Mesendoderm (in vitro differentiated cells): ENCODE measurements at regions not wholly inside any gene's neighbourhood (a gene's known extent, or its start where the extent isn't known, plus 50 kb on each side); places are given as distances from the start of the nearest gene placed in this dataset.

Experiments used
- DNase-seq: peaks from one replicate; pipeline ENCODE4 v3.0.0; 2013
- H2AK5ac ChIP-seq: 2 replicates; pipeline ENCODE4 v1.6.1; 2013; ENCODE audit warnings: low read length, inconsistent platforms
- H2BK120ac ChIP-seq: 2 replicates; pipeline ENCODE4 v1.6.1; 2013; ENCODE audit warnings: low read depth, mild to moderate bottlenecking, low read length, moderate library complexity, mixed read lengths
- H2BK15ac ChIP-seq: replicated peaks from 2 replicates; pipeline ENCODE4 v1.6.1; 2013; ENCODE audit warnings: low read depth, mild to moderate bottlenecking, moderate library complexity
- H2BK5ac ChIP-seq: 2 replicates; pipeline ENCODE4 v1.6.1; 2013; ENCODE audit warnings: low read length, inconsistent platforms
- H3K18ac ChIP-seq: 2 replicates; pipeline ENCODE4 v1.6.1; 2013; ENCODE audit warnings: mild to moderate bottlenecking, low read length, mixed read lengths
- H3K23ac ChIP-seq: one replicate; pipeline ENCODE4 v1.6.1; 2013; ENCODE audit warnings: low read length
- H3K27ac ChIP-seq: 2 replicates; pipeline ENCODE4 v1.5.1; 2013; ENCODE audit warnings: low read depth, mild to moderate bottlenecking, inconsistent platforms, low read length, moderate library complexity
- H3K27me3 ChIP-seq: 2 replicates; pipeline ENCODE4 v1.6.1; 2013; ENCODE audit warnings: low read length, control low read depth, mild to moderate bottlenecking, inconsistent platforms; ENCODE audit not compliant: insufficient read depth, poor library complexity
- H3K36me3 ChIP-seq: 2 replicates; pipeline ENCODE4 v1.6.1; 2013; ENCODE audit warnings: low read length, inconsistent platforms; ENCODE audit not compliant: control insufficient read depth, insufficient read depth
- H3K4ac ChIP-seq: one replicate; pipeline ENCODE4 v1.6.1; 2013; ENCODE audit warnings: low read depth, mild to moderate bottlenecking, low read length, moderate library complexity
- H3K4me1 ChIP-seq: 2 replicates; pipeline ENCODE4 v1.6.1; 2013; ENCODE audit warnings: low read depth, low read length, inconsistent platforms; ENCODE audit not compliant: control insufficient read depth
- H3K4me2 ChIP-seq: 2 replicates; pipeline ENCODE4 v1.6.1; 2013; ENCODE audit warnings: low read length
- H3K4me3 ChIP-seq: 2 replicates; pipeline ENCODE4 v1.5.1; 2013; ENCODE audit warnings: mild to moderate bottlenecking, low read length
- H3K56ac ChIP-seq: one replicate; pipeline ENCODE4 v1.6.1; 2013; ENCODE audit warnings: low read length
- H3K79me1 ChIP-seq: 2 replicates; pipeline ENCODE4 v1.6.1; 2013; ENCODE audit warnings: low read length, inconsistent platforms
- H3K79me2 ChIP-seq: 2 replicates; pipeline ENCODE4 v1.6.1; 2013; ENCODE audit warnings: mild to moderate bottlenecking, low read length; ENCODE audit not compliant: control insufficient read depth, insufficient read depth
- H3K9ac ChIP-seq: 2 replicates; pipeline ENCODE4 v1.6.1; 2013; ENCODE audit warnings: low read length, inconsistent platforms
- H4K5ac ChIP-seq: one replicate; pipeline ENCODE4 v1.6.1; 2013; ENCODE audit warnings: low read length
- H4K8ac ChIP-seq: one replicate; pipeline ENCODE4 v1.6.1; 2013; ENCODE audit warnings: low read depth, mild to moderate bottlenecking, control low read depth, low read length, moderate library complexity
- WGBS: extraction: QIAGEN DNeasy Blood & Tissue Kit; methylation state at CpG from one replicate; pipeline ENCODE4 v1.1.7; 2013; ENCODE audit warnings: low lambda C conversion rate, missing lambda C conversion rate; ENCODE audit not compliant: insufficient coverage; ENCODE audit errors: extremely low coverage; 5-methylcytosine and 5-hydroxymethylcytosine counted together

DNA sequence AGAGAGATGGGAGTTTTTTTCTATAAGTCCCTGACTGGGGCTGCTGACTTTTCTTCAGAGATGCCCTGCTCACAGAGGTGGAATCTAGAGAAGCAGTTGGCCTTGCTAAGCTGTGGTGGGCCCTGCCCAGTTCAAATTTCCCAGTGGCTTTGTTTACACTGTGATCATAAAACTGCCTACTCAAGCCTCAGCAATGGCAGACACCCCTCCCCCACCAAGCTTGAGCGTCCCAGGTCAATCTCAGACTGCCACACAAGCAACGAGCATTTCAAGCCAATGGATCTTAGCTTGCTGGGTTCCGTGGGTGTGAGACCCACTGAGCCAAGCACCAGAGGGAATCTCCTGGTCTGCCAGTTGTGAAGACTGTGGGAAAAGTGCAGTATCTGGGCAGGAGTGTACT lies 199.8 kb upstream of the WDFY3 start:
- H3K79me1 ChIP-seq: no peaks in the 10 kb centered on the region
- H3K4me3 ChIP-seq: no peak overlapping the region
- no peak overlapping the region for H3K4me2 ChIP-seq
- H3K79me2 ChIP-seq: no peaks in the 10 kb centered on the region
- no peak overlapping the region for H3K4ac ChIP-seq
- H4K8ac ChIP-seq: no peak overlapping the region
- no peak overlapping the region for H4K5ac ChIP-seq
- WGBS: no CpG with 5 or more reads among the region's 3 CpGs
- H2AK5ac ChIP-seq: no peak overlapping the region
- H3K4me1 ChIP-seq: no peaks in the 10 kb centered on the region
- DNase-seq: no peak
- H3K36me3 ChIP-seq: no peaks in the 10 kb centered on the region
- no peak overlapping the region for H3K18ac ChIP-seq
- H2BK15ac ChIP-seq: no peak overlapping the region
- H2BK5ac ChIP-seq: no peak overlapping the region
- H3K9ac ChIP-seq: no peak overlapping the region
- no peak overlapping the region for H3K56ac ChIP-seq
- no peak overlapping the region for H3K27ac ChIP-seq
- no peaks in the 10 kb centered on the region for H3K27me3 ChIP-seq
- no peak overlapping the region for H2BK120ac ChIP-seq
- H3K23ac ChIP-seq: no peak overlapping the region

DNA sequence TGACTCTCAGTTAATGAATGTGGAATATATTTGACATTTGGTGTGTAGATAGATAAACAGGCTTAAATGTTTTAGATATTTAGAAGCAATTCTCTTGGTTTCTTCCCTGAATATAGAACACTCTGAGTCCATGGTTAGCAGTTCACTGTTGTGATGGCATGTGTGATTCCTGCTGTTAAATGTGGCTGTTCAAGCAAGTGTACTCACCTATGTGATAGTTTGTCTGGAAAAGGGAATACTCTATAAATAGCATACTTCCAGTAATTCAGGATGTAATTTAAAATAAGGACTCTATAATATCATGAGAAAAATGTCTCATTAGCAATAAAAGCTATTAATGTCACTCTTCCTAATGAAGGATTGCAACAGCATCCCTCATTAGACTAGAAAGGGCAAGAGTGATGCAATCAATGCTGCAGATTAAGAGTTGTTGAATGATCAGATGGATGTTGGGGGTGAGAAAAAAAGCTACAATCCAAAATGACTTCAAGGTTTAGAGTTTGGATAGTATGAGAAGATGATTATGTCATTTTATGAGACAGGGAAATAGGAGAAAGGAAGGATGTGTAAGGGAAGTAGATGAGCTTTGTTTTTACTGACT lies 201.8 kb upstream of the WDFY3 start:
- Histone ChIP-seq H3K4me3 (no peak overlapping the region), H4K8ac (no peak overlapping the region), H3K27me3 (no peaks in the 10 kb centered on the region), H3K18ac (no peak overlapping the region), H3K79me1 (no peaks in the 10 kb centered on the region), H3K4ac (no peak overlapping the region), H3K56ac (no peak overlapping the region), H3K27ac (no peak overlapping the region), H2BK120ac (no peak overlapping the region), H2AK5ac (no peak overlapping the region), H2BK5ac (no peak overlapping the region), H3K79me2 (no peaks in the 10 kb centered on the region), H2BK15ac (no peak overlapping the region), H3K9ac (no peak overlapping the region), H3K23ac (no peak overlapping the region), H3K4me1 (no peaks in the 10 kb centered on the region), H4K5ac (no peak overlapping the region), H3K36me3 (no peaks in the 10 kb centered on the region), H3K4me2 (no peak overlapping the region)
- no peak for DNase-seq

GRCh38 chr4:85170241-85170640 lies 203.8 kb upstream of the WDFY3 start:
- Histone ChIP-seq H2BK5ac (no peak overlapping the region), H3K4me1 (no peaks in the 10 kb centered on the region), H3K4me2 (no peak overlapping the region), H3K36me3 (no peaks in the 10 kb centered on the region), H3K9ac (no peak overlapping the region), H3K4me3 (no peak overlapping the region), H2BK120ac (no peak overlapping the region), H2AK5ac (no peak overlapping the region), H3K23ac (no peak overlapping the region), H4K8ac (no peak overlapping the region), H3K27ac (no peak overlapping the region), H4K5ac (no peak overlapping the region), H3K18ac (no peak overlapping the region), H3K79me2 (no peaks in the 10 kb centered on the region), H3K79me1 (no peaks in the 10 kb centered on the region), H2BK15ac (no peak overlapping the region), H3K27me3 (no peaks in the 10 kb centered on the region), H3K4ac (no peak overlapping the region), H3K56ac (no peak overlapping the region)
- DNase-seq: no peak

DNA sequence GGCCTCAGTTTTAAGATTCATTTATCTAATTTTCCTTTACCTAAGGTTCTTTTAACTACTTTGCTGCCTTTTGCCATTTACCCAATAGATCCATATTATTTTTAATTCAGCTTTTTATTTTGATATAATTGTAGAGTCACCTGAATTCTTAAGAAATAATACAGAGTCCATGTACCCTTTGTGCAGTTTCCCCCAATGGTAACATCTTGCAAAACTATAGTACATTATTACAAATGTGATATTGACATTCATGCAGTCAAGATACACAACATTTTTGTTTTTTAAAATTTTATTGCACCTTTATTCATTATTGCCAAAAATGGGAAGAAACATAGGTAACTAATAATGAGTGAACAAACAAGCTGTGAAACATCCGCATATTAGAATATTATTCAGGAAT lies 208.7 kb upstream of the WDFY3 start:
- Histone ChIP-seq H3K36me3 (no peaks in the 10 kb centered on the region), H4K5ac (no peak overlapping the region), H3K79me2 (no peaks in the 10 kb centered on the region), H3K56ac (no peak overlapping the region), H3K4me2 (no peak overlapping the region), H3K4ac (no peak overlapping the region), H2BK15ac (no peak overlapping the region), H3K23ac (no peak overlapping the region), H2BK120ac (no peak overlapping the region), H4K8ac (no peak overlapping the region), H3K4me1 (no peaks in the 10 kb centered on the region), H2AK5ac (no peak overlapping the region), H3K9ac (no peak overlapping the region), H3K27ac (no peak overlapping the region), H2BK5ac (no peak overlapping the region), H3K79me1 (no peaks in the 10 kb centered on the region), H3K18ac (no peak overlapping the region), H3K4me3 (no peak overlapping the region), H3K27me3 (no peaks in the 10 kb centered on the region)
- DNase-seq: no peak
- no CpG with 5 or more reads among the region's 1 CpG for WGBS

DNA sequence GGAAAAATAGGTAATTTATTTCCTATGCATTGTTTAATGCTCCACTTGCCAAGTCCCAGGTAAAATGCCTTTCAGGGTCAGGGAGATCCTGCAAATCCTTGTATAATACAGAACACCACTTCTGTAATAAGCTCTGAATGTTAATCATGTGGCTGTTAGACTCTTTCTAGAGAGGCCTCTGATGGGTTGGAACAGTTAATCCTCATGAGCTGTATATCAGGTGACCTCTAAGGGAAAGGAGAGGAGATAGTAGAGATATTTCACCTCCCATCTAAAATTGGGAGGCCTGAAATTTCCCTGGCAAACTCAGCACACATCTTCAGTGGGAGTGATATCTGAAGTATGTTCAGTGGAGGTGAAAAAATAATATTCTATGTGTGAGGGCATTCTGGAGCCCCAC lies 210.6 kb upstream of the WDFY3 start:
- H3K56ac ChIP-seq: no peak overlapping the region
- no peaks in the 10 kb centered on the region for H3K27me3 ChIP-seq
- H3K4me1 ChIP-seq: no peaks in the 10 kb centered on the region
- H3K36me3 ChIP-seq: no peaks in the 10 kb centered on the region
- H3K4me2 ChIP-seq: no peak overlapping the region
- no peaks in the 10 kb centered on the region for H3K79me1 ChIP-seq
- no peak overlapping the region for H2BK120ac ChIP-seq
- H3K4ac ChIP-seq: no peak overlapping the region
- no peak overlapping the region for H3K23ac ChIP-seq
- H3K4me3 ChIP-seq: no peak overlapping the region
- H2BK15ac ChIP-seq: no peak overlapping the region
- H3K18ac ChIP-seq: no peak overlapping the region
- no peak overlapping the region for H2BK5ac ChIP-seq
- no peak overlapping the region for H4K5ac ChIP-seq
- H2AK5ac ChIP-seq: no peak overlapping the region
- no peak overlapping the region for H3K9ac ChIP-seq
- DNase-seq: no peak
- H3K79me2 ChIP-seq: no peaks in the 10 kb centered on the region
- H3K27ac ChIP-seq: no peak overlapping the region
- H4K8ac ChIP-seq: no peak overlapping the region

- Histone ChIP-seq H2BK120ac (no peak overlapping the region), H3K79me2 (no peaks in the 10 kb centered on the region), H3K4ac (no peak overlapping the region), H2BK5ac (no peak overlapping the region), H3K27ac (no peak overlapping the region), H4K8ac (no peak overlapping the region), H3K4me2 (no peak overlapping the region), H3K18ac (no peak overlapping the region), H4K5ac (no peak overlapping the region), H3K4me1 (no peaks in the 10 kb centered on the region), H3K27me3 (no peaks in the 10 kb centered on the region), H2AK5ac (no peak overlapping the region), H3K36me3 (no peaks in the 10 kb centered on the region), H3K4me3 (no peak overlapping the region), H3K9ac (no peak overlapping the region), H3K23ac (no peak overlapping the region), H3K56ac (no peak overlapping the region), H3K79me1 (no peaks in the 10 kb centered on the region), H2BK15ac (no peak overlapping the region)
- DNase-seq: no peak
Observed at GRCh38 chr4:85177679-85178078, 211.2 kb upstream of the WDFY3 start.
